Liver (tissue), 8 donors: ENCODE measurements at regions not wholly inside any gene's neighbourhood (a gene's known extent, or its start where the extent isn't known, plus 50 kb on each side); places are given as distances from the start of the nearest gene placed in this dataset.

Source experiments
- DNase-seq: peaks from one replicate; pipeline ENCODE4 v3.0.0-alpha.2; 2017; ENCODE audit warnings: low spot score
- H3K27ac ChIP-seq, 2 donors: one replicate each; pipeline ENCODE4 v1.7.0; 2013; ENCODE audit warnings: inconsistent platforms in 2 of 2, low read length in 2 of 2, control low read depth in 1 of 2, low read depth in 1 of 2, mild to moderate bottlenecking in 1 of 2
- H3K27me3 ChIP-seq, 4 donors: one replicate each; pipeline versions ENCODE4 v1.6.1 to v1.7.0; 2013; ENCODE audit warnings: low read length in 3 of 4, inconsistent platforms in 1 of 4, mild to moderate bottlenecking in 1 of 4, moderate library complexity in 1 of 4; ENCODE audit not compliant: control insufficient read depth in 4 of 4, insufficient read depth in 4 of 4
- H3K36me3 ChIP-seq, 4 donors: one replicate each; pipeline versions ENCODE4 v1.6.1 to v1.7.0; 2013; ENCODE audit warnings: low read length in 3 of 4, mild to moderate bottlenecking in 3 of 4, low read depth in 1 of 4, moderate library complexity in 1 of 4; ENCODE audit not compliant: control insufficient read depth in 4 of 4, insufficient read depth in 3 of 4
- H3K4me1 ChIP-seq, 4 donors: one replicate each; pipeline versions ENCODE4 v1.6.1 to v1.7.0; 2013; ENCODE audit warnings: low read length in 3 of 4, mild to moderate bottlenecking in 3 of 4, moderate library complexity in 1 of 4; ENCODE audit not compliant: control insufficient read depth in 4 of 4, insufficient read depth in 4 of 4
- H3K4me3 ChIP-seq, 3 donors: one replicate each; pipeline versions ENCODE4 v1.6.1 to v1.7.0; 2013; ENCODE audit warnings: low read length in 3 of 3, control low read depth in 1 of 3, low read depth in 1 of 3, mild to moderate bottlenecking in 1 of 3
- H3K9ac ChIP-seq, 2 donors: one replicate each; pipeline ENCODE4 v1.7.0; 2013; ENCODE audit warnings: low read length in 2 of 2, mild to moderate bottlenecking in 2 of 2, moderate library complexity in 2 of 2, control low read depth in 1 of 2, low read depth in 1 of 2
- H3K9me3 ChIP-seq, 4 donors: one replicate each; pipeline versions ENCODE4 v1.6.1 to v1.7.0; 2013; ENCODE audit warnings: low read length in 3 of 4; ENCODE audit not compliant: control insufficient read depth in 4 of 4
- CTCF ChIP-seq: fragments of 150-350 bp; IDR thresholded peaks from 2 replicates; pipeline ENCODE4 v1.5.1; 2017; ENCODE audit warnings: improper control_type of control experiment, low read depth, low read length; ENCODE audit not compliant: missing input control
- EGR1 ChIP-seq, 2 donors: IDR thresholded peaks; 2 replicates each; pipeline ENCODE4 v1.6.1; 2016 to 2018; ENCODE audit warnings: antibody characterized with exemption in 2 of 2, low read depth in 2 of 2
- FOXA1 ChIP-seq: IDR thresholded peaks from 2 replicates; pipeline ENCODE4 v1.6.1; 2016; ENCODE audit warnings: antibody characterized with exemption
- FOXA2 ChIP-seq: IDR thresholded peaks from 2 replicates; pipeline ENCODE4 v1.6.1; 2016; ENCODE audit warnings: antibody characterized with exemption
- GABPA ChIP-seq, 2 donors: IDR thresholded peaks in 1 of 2; conservative IDR thresholded peaks in 1 of 2; 2 replicates each; pipeline ENCODE4 v1.6.1; 2016; ENCODE audit warnings: antibody characterized with exemption in 2 of 2, mild to moderate bottlenecking in 1 of 2, moderate library complexity in 1 of 2
- HNF4A ChIP-seq, 2 donors: conservative IDR thresholded peaks; 2 replicates each; pipeline ENCODE4 v1.6.1; 2016; ENCODE audit warnings: antibody characterized with exemption in 2 of 2, mild to moderate bottlenecking in 2 of 2
- HNF4G ChIP-seq: IDR thresholded peaks from 2 replicates; pipeline ENCODE4 v1.6.1; 2016; ENCODE audit warnings: antibody characterized with exemption
- JUND ChIP-seq, 2 donors: IDR thresholded peaks; 2 replicates each; pipeline ENCODE4 v1.6.1; 2016; ENCODE audit warnings: antibody characterized with exemption in 2 of 2
- NR2F2 ChIP-seq: IDR thresholded peaks from 2 replicates; pipeline ENCODE4 v1.6.1; 2016; ENCODE audit warnings: antibody characterized with exemption
- RAD21 ChIP-seq, 2 donors: IDR thresholded peaks; 2 replicates each; pipeline ENCODE4 v1.6.1; 2016; ENCODE audit warnings: antibody characterized with exemption in 2 of 2, mild to moderate bottlenecking in 2 of 2
- RXRA ChIP-seq, 2 donors: IDR thresholded peaks; 2 replicates each; pipeline ENCODE4 v1.6.1; 2017 to 2018; ENCODE audit warnings: antibody characterized with exemption in 2 of 2, mild to moderate bottlenecking in 1 of 2
- SP1 ChIP-seq: IDR thresholded peaks from 2 replicates; pipeline ENCODE4 v1.6.1; 2018; ENCODE audit warnings: antibody characterized with exemption, mild to moderate bottlenecking
- YY1 ChIP-seq: IDR thresholded peaks from 2 replicates; pipeline ENCODE4 v1.6.1; 2016; ENCODE audit warnings: antibody characterized with exemption, mild to moderate bottlenecking
- WGBS: extraction: QIAGEN DNeasy Blood & Tissue Kit; methylation state at CpG from one replicate; pipeline ENCODE4 v1.1.7; 2013; 5-methylcytosine and 5-hydroxymethylcytosine counted together
- TF ChIP-seq, protein P1 (sequence below): IDR thresholded peaks from 2 replicates; pipeline ENCODE4 v1.6.1; 2016; ENCODE audit warnings: antibody characterized with exemption
- TF ChIP-seq, protein P2 (sequence below): IDR thresholded peaks from 2 replicates; pipeline ENCODE4 v1.6.1; 2016; ENCODE audit warnings: antibody characterized with exemption
- donor health status: healthy.
- donor health status: healthy.
- donor health status: healthy.
- donor health status: healthy.
- donor health status: healthy.

DNA sequence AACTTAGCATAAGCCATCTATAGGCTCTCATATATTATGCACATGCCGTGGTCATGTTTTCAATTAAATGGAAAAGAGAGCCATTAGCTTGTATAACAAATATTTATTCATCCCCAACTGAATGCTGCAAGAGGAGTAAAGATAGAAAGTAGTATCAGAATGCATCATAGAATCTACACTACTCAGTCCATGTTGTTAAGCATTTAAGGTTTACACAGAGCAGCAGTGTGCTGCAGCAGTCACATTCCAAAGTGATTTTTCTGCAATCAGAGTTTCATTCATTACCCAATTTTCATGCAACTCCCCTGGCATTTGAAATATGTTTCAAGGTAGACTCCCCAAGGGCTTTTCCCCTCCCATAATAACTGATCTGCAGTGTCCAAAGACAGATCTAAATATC, 82.2 kb upstream of the LMO3 start (continued):
- TF ChIP-seq, protein P1, sequence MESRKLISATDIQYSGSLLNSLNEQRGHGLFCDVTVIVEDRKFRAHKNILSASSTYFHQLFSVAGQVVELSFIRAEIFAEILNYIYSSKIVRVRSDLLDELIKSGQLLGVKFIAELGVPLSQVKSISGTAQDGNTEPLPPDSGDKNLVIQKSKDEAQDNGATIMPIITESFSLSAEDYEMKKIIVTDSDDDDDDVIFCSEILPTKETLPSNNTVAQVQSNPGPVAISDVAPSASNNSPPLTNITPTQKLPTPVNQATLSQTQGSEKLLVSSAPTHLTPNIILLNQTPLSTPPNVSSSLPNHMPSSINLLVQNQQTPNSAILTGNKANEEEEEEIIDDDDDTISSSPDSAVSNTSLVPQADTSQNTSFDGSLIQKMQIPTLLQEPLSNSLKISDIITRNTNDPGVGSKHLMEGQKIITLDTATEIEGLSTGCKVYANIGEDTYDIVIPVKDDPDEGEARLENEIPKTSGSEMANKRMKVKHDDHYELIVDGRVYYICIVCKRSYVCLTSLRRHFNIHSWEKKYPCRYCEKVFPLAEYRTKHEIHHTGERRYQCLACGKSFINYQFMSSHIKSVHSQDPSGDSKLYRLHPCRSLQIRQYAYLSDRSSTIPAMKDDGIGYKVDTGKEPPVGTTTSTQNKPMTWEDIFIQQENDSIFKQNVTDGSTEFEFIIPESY, result no peak
- TF ChIP-seq EGR1 (IDR thresholded peaks at IDR 0.05; ENCODE audit: low read depth in 2 of 2), result no peak
- TF ChIP-seq HNF4A (conservative IDR thresholded peaks at IDR 0.05), result no peak
- no peak for TF ChIP-seq HNF4G

- no peaks in the 10 kb centered on the region for H3K4me1 ChIP-seq
- H3K36me3 ChIP-seq, result no peaks in the 10 kb centered on the region
- H3K27me3 ChIP-seq, result no peaks in the 10 kb centered on the region
- TF ChIP-seq CTCF, result peak; percentile 3
- no peak for TF ChIP-seq YY1
- H3K27ac ChIP-seq, result no peak overlapping the region
- DNase-seq, result no peak
- no peak overlapping the region for H3K4me3 ChIP-seq
- WGBS, result 74% methylated on average over 4 of the region's 4 CpGs
- H3K9ac ChIP-seq, result no peak overlapping the region
- no peaks in the 10 kb centered on the region for H3K9me3 ChIP-seq
Observed at GRCh38 chr12:16685107-16685506, 79.1 kb upstream of the LMO3 start.

GRCh38 chr12:16681196-16681595, 75.2 kb upstream of the LMO3 start:
- no peak for DNase-seq
- no peaks in the 10 kb centered on the region for H3K36me3 ChIP-seq
- no peak for TF ChIP-seq JUND (IDR thresholded peaks at IDR 0.05)
- TF ChIP-seq SP1, result no peak
- no peak for TF ChIP-seq RXRA (IDR thresholded peaks at IDR 0.05)
- no peak for TF ChIP-seq RAD21 (IDR thresholded peaks at IDR 0.05)
- TF ChIP-seq, protein P2, sequence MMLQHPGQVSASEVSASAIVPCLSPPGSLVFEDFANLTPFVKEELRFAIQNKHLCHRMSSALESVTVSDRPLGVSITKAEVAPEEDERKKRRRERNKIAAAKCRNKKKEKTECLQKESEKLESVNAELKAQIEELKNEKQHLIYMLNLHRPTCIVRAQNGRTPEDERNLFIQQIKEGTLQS, result no peak
- no peak for TF ChIP-seq YY1
- TF ChIP-seq, protein P1, result no peak
- no peak for TF ChIP-seq CTCF
- no peak for TF ChIP-seq GABPA (IDR thresholded peaks at IDR 0.05 in 1 of 2, conservative IDR thresholded peaks at IDR 0.05 in 1 of 2)
- TF ChIP-seq FOXA2, result no peak
- TF ChIP-seq NR2F2, result no peak
- TF ChIP-seq HNF4A (conservative IDR thresholded peaks at IDR 0.05), result no peak
- TF ChIP-seq FOXA1, result no peak

More at GRCh38 chr12:16681196-16681595, 75.2 kb upstream of the LMO3 start:
- Histone ChIP-seq H3K4me3 (no peak overlapping the region), H3K27me3 (no peaks in the 10 kb centered on the region), H3K27ac (no peak overlapping the region), H3K9me3 (no peaks in the 10 kb centered on the region), H3K9ac (no peak overlapping the region), H3K4me1 (no peaks in the 10 kb centered on the region)
